ENCODE measurements at regions not wholly inside any gene's neighbourhood (a gene's known extent, or its start where the extent isn't known, plus 50 kb on each side); places are given as distances from the start of the nearest gene placed in this dataset.

- DNase-seq (ENCODE audit: low read depth): no peak
These were observed 243.2 kb downstream of the CASP12 start for GRCh38 chr11:104655066-104655465.

GRCh38 chr11:104654181-104654813 is 244.0 kb downstream of the CASP12 start:
- no peak for DNase-seq (ENCODE audit: low read depth)

GRCh38 chr11:104653407-104653806 is 244.9 kb downstream of the CASP12 start:
- DNase-seq (ENCODE audit: low read depth): no peak

- DNase-seq (ENCODE audit: low read depth): no peak
These were observed 245.3 kb downstream of the CASP12 start for GRCh38 chr11:104652996-104653395.

- no peak for DNase-seq (ENCODE audit: low read depth)
These were observed 248.0 kb downstream of the CASP12 start for GRCh38 chr11:104650234-104650633.

GRCh38 chr11:104649002-104649401 is 249.3 kb downstream of the CASP12 start:
- no peak for DNase-seq (ENCODE audit: low read depth)

GRCh38 chr11:104645261-104646222 is 252.7 kb downstream of the CASP12 start:
- DNase-seq (ENCODE audit: low read depth): no peak

GRCh38 chr11:104637662-104638170 is 260.5 kb downstream of the CASP12 start:
- DNase-seq (ENCODE audit: low read depth): no peak

- DNase-seq (ENCODE audit: low read depth): no peak
These were observed 265.0 kb downstream of the CASP12 start for GRCh38 chr11:104633226-104633625.

- no peak for DNase-seq (ENCODE audit: low read depth)
These were observed 267.9 kb downstream of the CASP12 start for GRCh38 chr11:104630352-104630751.

GRCh38 chr11:104625246-104625645 is 273.0 kb downstream of the CASP12 start:
- no peak for DNase-seq (ENCODE audit: low read depth)

- no peak for DNase-seq (ENCODE audit: low read depth)
These were observed 274.2 kb downstream of the CASP12 start for GRCh38 chr11:104624021-104624420.

- no peak for DNase-seq (ENCODE audit: low read depth)
These were observed 274.7 kb downstream of the CASP12 start for GRCh38 chr11:104623518-104623917.

GRCh38 chr11:104620991-104621390 is 277.3 kb downstream of the CASP12 start:
- DNase-seq (ENCODE audit: low read depth): no peak

GRCh38 chr11:104619751-104620150 is 278.5 kb downstream of the CASP12 start:
- DNase-seq (ENCODE audit: low read depth): no peak

GRCh38 chr11:104618954-104619353 is 279.3 kb downstream of the CASP12 start:
- DNase-seq (ENCODE audit: low read depth): no peak

GRCh38 chr11:104614961-104615360 is 283.3 kb downstream of the CASP12 start:
- DNase-seq (ENCODE audit: low read depth): no peak

GRCh38 chr11:104614117-104614680 is 284.1 kb downstream of the CASP12 start:
- no peak for DNase-seq (ENCODE audit: low read depth)

- no peak for DNase-seq (ENCODE audit: low read depth)
These were observed 287.6 kb downstream of the CASP12 start for GRCh38 chr11:104610635-104611034.

- DNase-seq (ENCODE audit: low read depth): peak; percentile 1
These were observed 288.8 kb downstream of the CASP12 start for GRCh38 chr11:104609311-104610085.

GRCh38 chr11:104602643-104603042 is 295.6 kb downstream of the CASP12 start:
- DNase-seq (ENCODE audit: low read depth): no peak

Measured in stimulated activated CD8-positive, alpha-beta memory T cell treated with anti-CD3 and anti-CD28 coated beads, Interleukin-12 subunit alpha, Interleukin-12 subunit beta, amount 100 ng/mL, for 4 hours (primary cell).